ENCODE measurements at regions not wholly inside any gene's neighbourhood (a gene's known extent, or its start where the extent isn't known, plus 50 kb on each side); places are given as distances from the start of the nearest gene placed in this dataset.

DNA sequence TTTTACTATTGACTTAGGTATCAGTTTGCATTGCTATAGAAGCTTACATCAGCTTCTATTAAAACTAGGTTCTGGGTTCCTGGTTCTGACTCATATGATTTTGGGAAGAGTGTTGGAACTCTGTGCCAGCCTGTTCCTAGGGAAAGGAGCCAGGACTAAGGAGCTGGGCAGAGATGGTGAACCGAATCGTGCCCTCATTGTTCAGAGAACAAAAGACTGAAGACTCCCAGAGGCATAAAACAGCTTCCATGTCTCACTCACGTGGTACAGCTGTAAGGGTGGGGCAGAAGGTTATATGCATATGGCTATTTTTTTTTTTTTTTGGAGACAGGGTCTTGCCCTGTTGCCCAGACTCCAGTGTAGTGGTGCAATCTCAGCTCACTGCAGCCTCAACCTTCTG, 89.1 kb upstream of the THBS2 start:
- no peak for DNase-seq
- Histone ChIP-seq H3K36me3 (ENCODE audit: low read depth) (no peaks in the 10 kb centered on the region), H3K9me3 (no peaks in the 10 kb centered on the region), H3K4me3 (no peak overlapping the region), H3K4me1 (ENCODE audit: low read depth) (peaks cover 12% of the 10 kb centered on the region)
- intact Hi-C loops (cut with DNase I, micrococcal nuclease): no loop called here
- TF ChIP-seq, protein P1, sequence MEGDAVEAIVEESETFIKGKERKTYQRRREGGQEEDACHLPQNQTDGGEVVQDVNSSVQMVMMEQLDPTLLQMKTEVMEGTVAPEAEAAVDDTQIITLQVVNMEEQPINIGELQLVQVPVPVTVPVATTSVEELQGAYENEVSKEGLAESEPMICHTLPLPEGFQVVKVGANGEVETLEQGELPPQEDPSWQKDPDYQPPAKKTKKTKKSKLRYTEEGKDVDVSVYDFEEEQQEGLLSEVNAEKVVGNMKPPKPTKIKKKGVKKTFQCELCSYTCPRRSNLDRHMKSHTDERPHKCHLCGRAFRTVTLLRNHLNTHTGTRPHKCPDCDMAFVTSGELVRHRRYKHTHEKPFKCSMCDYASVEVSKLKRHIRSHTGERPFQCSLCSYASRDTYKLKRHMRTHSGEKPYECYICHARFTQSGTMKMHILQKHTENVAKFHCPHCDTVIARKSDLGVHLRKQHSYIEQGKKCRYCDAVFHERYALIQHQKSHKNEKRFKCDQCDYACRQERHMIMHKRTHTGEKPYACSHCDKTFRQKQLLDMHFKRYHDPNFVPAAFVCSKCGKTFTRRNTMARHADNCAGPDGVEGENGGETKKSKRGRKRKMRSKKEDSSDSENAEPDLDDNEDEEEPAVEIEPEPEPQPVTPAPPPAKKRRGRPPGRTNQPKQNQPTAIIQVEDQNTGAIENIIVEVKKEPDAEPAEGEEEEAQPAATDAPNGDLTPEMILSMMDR (IDR thresholded peaks at IDR 0.05): no peak
- ATAC-seq: no peak

DNA sequence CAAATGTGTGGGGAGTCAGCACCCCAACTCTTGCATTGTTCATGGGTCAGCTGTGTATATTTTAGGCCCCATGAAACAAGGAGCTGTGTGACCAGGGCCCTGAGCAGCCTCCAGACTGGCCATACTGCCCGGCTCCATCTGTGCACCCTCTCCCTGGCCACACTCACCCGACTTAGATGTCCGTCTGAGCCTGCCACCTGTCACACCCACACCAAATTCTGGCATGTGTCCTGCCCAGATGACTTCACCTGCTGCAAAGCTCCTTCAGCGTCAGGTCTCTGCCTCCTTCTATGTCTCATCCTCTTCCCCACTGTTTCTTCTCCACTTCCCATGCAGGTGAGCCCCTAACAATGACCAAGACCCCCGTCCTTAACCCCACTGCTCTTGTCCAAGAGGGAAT, 88.1 kb upstream of the THBS2 start:
- DNase-seq (no peak), ATAC-seq (no peak)
- no peaks in the 10 kb centered on the region for H3K9me3 ChIP-seq
- TF ChIP-seq, protein P1 (IDR thresholded peaks at IDR 0.05): no peak
- H3K4me1 ChIP-seq (ENCODE audit: low read depth): peaks cover 12% of the 10 kb centered on the region
- intact Hi-C loops (cut with DNase I, micrococcal nuclease): no loop called here
- H3K36me3 ChIP-seq (ENCODE audit: low read depth): no peaks in the 10 kb centered on the region
- no peak overlapping the region for H3K4me3 ChIP-seq

DNA sequence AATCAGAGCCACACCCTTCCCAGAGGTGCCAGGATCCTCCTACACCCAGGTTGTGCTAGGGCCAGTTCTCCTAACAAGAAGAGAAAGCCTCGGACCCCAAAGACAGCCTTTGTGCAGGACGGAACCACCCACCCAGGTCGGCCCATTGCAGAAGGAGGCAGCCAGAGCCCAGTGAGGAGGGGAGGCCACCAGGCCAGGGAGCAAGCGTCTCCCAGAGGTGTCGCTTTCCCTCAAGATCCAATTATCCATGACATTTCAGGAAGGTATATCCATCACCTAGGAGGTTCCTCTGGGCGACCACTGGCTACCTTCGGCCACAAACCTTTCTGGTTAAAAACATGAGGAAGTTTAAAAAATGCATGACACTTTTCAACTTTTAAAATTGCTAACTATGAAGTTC, 87.4 kb upstream of the THBS2 start:
- DNase-seq (no peak), ATAC-seq (no peak)
- TF ChIP-seq, protein P1 (IDR thresholded peaks at IDR 0.05): no peak
- intact Hi-C loops (cut with DNase I, micrococcal nuclease): no loop called here
- Histone ChIP-seq H3K4me1 (ENCODE audit: low read depth) (peaks cover 12% of the 10 kb centered on the region), H3K36me3 (ENCODE audit: low read depth) (no peaks in the 10 kb centered on the region), H3K9me3 (no peaks in the 10 kb centered on the region), H3K4me3 (no peak overlapping the region)

DNA sequence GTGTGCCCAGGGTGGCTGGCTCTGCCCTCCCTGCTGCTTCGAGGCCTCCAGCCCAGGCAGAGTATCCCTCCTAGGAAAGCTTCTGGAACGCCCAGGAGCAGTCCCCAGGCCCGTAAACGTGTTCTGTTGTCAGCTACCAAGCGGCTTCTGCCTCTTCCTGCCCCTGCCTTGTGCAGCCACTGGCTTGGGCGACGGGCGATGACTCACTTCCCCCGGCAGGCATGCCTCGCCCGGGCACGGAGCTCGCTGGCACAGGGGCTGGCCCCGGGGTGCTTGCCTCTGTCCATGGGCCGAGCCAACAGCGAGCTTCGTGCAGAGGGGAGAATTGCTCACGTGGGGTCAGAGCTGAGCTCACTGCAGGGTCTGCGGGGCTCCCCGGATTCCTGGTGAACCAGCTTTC, 86.7 kb upstream of the THBS2 start:
- ATAC-seq: peak; percentile 89
- H3K36me3 ChIP-seq (ENCODE audit: low read depth): no peaks in the 10 kb centered on the region
- no peak overlapping the region for H3K4me3 ChIP-seq
- peaks cover 12% of the 10 kb centered on the region for H3K4me1 ChIP-seq (ENCODE audit: low read depth)
- H3K9me3 ChIP-seq: no peaks in the 10 kb centered on the region
- TF ChIP-seq, protein P1 (IDR thresholded peaks at IDR 0.05): no peak
- intact Hi-C loops (cut with DNase I, micrococcal nuclease): no loop called here
- DNase-seq: peak in 1 of 3 donors; percentile 41

DNA sequence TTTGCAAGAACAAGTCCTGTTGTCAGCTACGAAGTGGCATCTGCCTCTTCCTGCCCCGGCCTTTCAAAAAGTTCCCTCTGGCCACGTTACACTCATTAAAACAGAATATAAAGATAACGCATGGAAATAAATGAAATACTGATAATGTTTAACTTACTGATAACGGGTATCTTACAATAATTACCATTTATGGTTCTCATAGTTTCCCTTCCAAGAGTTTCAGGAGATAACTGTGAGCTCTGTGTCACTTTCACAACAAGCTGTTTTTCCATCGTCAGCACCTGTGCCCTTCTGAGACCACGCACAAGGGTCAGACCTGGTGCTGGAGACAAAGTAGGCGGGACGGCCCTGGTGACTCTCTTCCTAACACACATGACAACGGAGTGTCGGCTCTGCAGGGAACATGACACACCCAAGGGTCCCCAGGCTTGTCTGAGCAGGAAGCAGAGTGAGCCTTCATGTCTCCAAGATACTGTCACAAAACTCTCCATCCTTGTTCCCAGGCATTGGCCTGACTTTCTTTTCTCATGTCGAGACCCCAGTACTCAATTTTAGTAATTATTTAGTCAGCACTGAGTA, 86.2 kb upstream of the THBS2 start:
- no peaks in the 10 kb centered on the region for H3K9me3 ChIP-seq
- ATAC-seq: peak; percentile 77
- TF ChIP-seq, protein P1 (IDR thresholded peaks at IDR 0.05): no peak
- no peak overlapping the region for H3K4me3 ChIP-seq
- H3K4me1 ChIP-seq (ENCODE audit: low read depth): peaks cover 12% of the 10 kb centered on the region
- peak in 1 of 3 donors; percentile 7 for DNase-seq
- intact Hi-C loops (cut with DNase I, micrococcal nuclease): no loop called here
- no peaks in the 10 kb centered on the region for H3K36me3 ChIP-seq (ENCODE audit: low read depth)

DNA sequence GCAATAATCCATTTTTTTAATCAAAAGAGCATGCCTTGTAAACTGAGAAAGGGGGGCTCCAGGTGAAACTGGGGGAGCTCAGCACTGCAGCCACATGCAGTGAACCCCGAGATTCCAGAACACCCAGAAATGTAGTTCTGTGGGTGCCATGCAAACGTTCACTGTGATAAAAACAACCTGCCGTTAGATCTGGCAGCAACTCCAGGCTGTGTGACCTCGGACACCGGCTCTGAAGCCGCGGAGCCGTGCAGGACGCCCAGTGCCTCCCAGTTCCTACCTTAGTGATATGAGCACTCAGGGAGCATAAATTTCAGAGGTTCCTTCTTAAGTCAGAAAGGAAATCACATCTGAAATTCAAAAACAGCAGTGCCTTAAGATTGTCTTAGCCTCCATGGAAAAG, 85.4 kb upstream of the THBS2 start:
- Histone ChIP-seq H3K36me3 (ENCODE audit: low read depth) (no peaks in the 10 kb centered on the region), H3K4me3 (no peak overlapping the region), H3K4me1 (ENCODE audit: low read depth) (peaks cover 12% of the 10 kb centered on the region), H3K9me3 (no peaks in the 10 kb centered on the region)
- intact Hi-C loops (cut with DNase I, micrococcal nuclease): no loop called here
- no peak for DNase-seq
- TF ChIP-seq, protein P1 (IDR thresholded peaks at IDR 0.05): no peak
- ATAC-seq: peak; percentile 20
